ENCODE measurements at regions not wholly inside any gene's neighbourhood (a gene's known extent, or its start where the extent isn't known, plus 50 kb on each side); places are given as distances from the start of the nearest gene placed in this dataset.

DNA sequence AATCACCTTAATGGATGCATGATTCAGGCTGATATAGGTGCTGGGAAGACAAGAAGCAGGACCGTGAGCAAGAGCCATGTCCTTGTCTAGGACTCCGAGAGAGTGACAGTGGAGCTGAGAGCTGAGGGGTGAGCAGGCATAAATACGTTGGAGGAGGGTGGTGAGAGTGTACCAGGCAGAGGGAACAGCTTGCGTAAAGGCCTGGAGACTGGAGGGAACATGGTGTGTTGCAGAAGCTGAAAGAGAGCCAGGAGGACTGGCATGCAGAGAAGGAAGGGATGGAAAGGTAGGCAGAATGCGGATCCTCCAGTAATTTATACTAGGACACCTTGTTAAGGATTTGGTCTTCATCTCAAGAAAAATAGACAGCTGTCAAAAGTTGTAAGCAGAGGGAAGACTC, 653.2 kb downstream of the HS3ST4 start:
- Histone ChIP-seq H3K27me3 (no peaks in the 10 kb centered on the region), H3K4me1 (no peaks in the 10 kb centered on the region), H3K9me3 (no peaks in the 10 kb centered on the region), H3K4me3 (no peak overlapping the region), H3K36me3 (no peaks in the 10 kb centered on the region), H3K27ac (no peak overlapping the region)
- TF ChIP-seq POLR2A (IDR thresholded peaks at IDR 0.05) (no peak), CTCF (IDR thresholded peaks at IDR 0.05) (no peak)
- no peak for DNase-seq

DNA sequence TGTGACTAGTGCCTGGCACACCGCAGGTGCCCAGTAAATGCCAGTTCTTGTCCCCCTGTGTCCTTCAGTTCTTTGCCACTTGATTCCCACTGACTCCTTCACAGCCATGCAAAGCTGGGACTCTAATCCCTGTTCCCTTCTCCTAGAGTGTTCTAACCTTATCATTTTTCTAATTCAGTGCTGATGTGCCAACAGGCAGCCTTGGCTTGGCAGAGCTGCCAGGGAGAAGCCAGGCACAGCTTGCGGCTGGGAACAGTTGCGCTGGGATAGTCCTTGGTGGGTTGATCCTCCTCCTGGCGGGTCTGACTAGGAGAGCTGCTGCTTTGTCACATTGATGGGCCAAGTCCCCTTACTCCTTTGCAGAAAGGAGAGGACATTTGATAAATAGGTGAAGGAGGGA, 654.2 kb downstream of the HS3ST4 start:
- TF ChIP-seq POLR2A (IDR thresholded peaks at IDR 0.05) (no peak), CTCF (IDR thresholded peaks at IDR 0.05) (no peak)
- no peaks in the 10 kb centered on the region for H3K27me3 ChIP-seq
- no peaks in the 10 kb centered on the region for H3K36me3 ChIP-seq
- no peak overlapping the region for H3K27ac ChIP-seq
- H3K9me3 ChIP-seq, result no peaks in the 10 kb centered on the region
- no peak overlapping the region for H3K4me3 ChIP-seq
- no peak for DNase-seq
- H3K4me1 ChIP-seq, result no peaks in the 10 kb centered on the region

- H3K36me3 ChIP-seq, result no peaks in the 10 kb centered on the region
Observed at GRCh38 chr16:26348095-26348494, 656.3 kb downstream of the HS3ST4 start.

DNA sequence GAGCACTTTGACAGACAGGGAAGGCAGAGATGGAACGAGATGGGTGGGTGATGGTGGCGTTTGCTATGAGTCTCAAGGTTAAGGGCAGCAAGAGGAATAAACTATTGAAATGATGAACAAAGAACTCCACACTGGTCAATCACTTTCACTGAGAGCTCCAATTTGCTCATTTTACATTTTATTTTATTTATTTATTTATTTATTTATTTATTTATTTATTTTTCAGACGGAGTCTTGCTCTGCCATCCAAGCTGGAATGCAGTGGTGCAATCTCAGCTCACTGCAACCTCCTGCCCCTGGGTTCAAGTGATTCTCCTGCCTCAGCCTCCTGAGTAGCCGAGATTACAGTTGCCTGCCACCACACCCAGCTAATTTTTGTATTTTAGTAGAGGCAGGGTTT, 669.1 kb downstream of the HS3ST4 start:
- H3K36me3 ChIP-seq, result no peaks in the 10 kb centered on the region
- no peaks in the 10 kb centered on the region for H3K27me3 ChIP-seq
- H3K4me3 ChIP-seq, result no peak overlapping the region
- DNase-seq, result no peak
- H3K4me1 ChIP-seq, result no peaks in the 10 kb centered on the region
- no peak for TF ChIP-seq POLR2A (IDR thresholded peaks at IDR 0.05)
- TF ChIP-seq CTCF (IDR thresholded peaks at IDR 0.05), result no peak
- H3K27ac ChIP-seq, result no peak overlapping the region
- H3K9me3 ChIP-seq, result no peaks in the 10 kb centered on the region

More at GRCh38 chr16:26348095-26348494, 656.3 kb downstream of the HS3ST4 start:
- DNase-seq, result no peak
- no peak overlapping the region for H3K27ac ChIP-seq
- TF ChIP-seq POLR2A (IDR thresholded peaks at IDR 0.05) (no peak), CTCF (IDR thresholded peaks at IDR 0.05) (no peak)
- H3K4me1 ChIP-seq, result no peaks in the 10 kb centered on the region
- H3K27me3 ChIP-seq, result no peaks in the 10 kb centered on the region
- no peaks in the 10 kb centered on the region for H3K9me3 ChIP-seq
- H3K4me3 ChIP-seq, result no peak overlapping the region

DNA sequence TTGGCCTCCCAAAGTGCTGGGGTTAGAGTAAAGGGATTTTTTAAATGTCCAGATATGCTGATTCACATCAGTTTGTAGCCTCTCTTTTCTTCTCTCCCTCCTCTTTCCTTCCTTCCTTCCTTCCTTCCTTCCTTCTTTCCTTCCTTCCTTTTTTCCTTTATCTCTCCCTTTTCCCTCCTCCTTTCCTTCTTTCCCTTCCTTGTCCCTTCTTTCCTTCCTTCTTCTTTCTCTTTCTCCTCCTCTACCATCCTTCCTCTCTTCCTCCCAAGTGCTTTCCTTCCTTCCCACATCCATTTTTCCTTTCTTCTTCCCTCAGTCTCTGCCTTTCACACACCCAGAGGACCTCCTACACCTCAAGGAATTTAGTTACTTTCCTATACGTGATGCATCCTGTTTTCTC, 671.8 kb downstream of the HS3ST4 start:
- no peak overlapping the region for H3K27ac ChIP-seq
- H3K36me3 ChIP-seq, result no peaks in the 10 kb centered on the region
- DNase-seq, result no peak
- no peaks in the 10 kb centered on the region for H3K4me1 ChIP-seq
- H3K4me3 ChIP-seq, result no peak overlapping the region
- no peak for TF ChIP-seq CTCF (IDR thresholded peaks at IDR 0.05)
- TF ChIP-seq POLR2A (IDR thresholded peaks at IDR 0.05), result no peak
- no peaks in the 10 kb centered on the region for H3K27me3 ChIP-seq
- H3K9me3 ChIP-seq, result no peaks in the 10 kb centered on the region
